Neural cell (in vitro differentiated cells): ENCODE measurements at regions not wholly inside any gene's neighbourhood (a gene's known extent, or its start where the extent isn't known, plus 50 kb on each side); places are given as distances from the start of the nearest gene placed in this dataset.

Source experiments
- POLR2AphosphoS5 ChIP-seq: IDR thresholded peaks from 2 replicates; pipeline ENCODE4 v1.6.1; 2012
- SMC3 ChIP-seq: fragments of 450-650 bp; conservative IDR thresholded peaks from 2 replicates; pipeline ENCODE4 v1.6.1; 2014; ENCODE audit warnings: antibody characterized with exemption, mild to moderate bottlenecking, moderate library complexity; ENCODE audit not compliant: poor library complexity
- TF ChIP-seq, protein P1 (sequence below): fragments of 450-650 bp; IDR thresholded peaks from 2 replicates; pipeline ENCODE4 v1.5.1; 2014; ENCODE audit warnings: antibody characterized with exemption, mild to moderate bottlenecking, moderate library complexity; ENCODE audit not compliant: poor library complexity, severe bottlenecking

DNA sequence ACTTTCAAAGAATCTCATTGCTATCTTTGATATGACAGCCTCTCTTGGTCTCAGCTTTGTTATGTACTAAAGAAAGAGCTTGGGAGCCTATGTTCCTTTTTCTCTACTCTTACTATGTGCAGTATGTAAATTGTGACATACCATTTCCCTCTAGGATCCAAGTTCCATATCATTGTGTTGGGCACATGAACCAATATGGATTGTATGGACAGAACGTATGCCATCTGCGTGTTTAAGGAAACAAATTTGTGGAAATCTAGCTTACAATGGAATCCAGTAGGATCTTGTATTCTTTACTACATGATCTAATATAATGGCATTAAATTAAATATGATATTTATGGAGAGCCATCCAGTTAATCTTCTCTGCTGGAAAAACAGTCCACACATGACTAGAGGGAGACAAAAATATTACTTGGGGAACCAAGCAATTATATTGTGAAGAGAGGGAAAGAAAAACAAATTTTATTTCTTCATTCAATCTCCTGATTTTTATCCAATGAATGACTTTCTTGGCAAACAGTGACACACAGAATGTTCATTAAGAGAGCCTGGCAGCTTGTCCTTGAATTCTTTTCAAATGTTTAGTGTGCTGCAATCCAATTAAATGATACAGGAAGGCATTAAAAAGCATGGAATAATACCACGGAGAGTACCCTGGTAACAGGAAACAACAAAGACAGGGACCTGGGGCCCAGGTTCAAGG lies 106.5 kb upstream of the DAB1 start:
- TF ChIP-seq, protein P1, sequence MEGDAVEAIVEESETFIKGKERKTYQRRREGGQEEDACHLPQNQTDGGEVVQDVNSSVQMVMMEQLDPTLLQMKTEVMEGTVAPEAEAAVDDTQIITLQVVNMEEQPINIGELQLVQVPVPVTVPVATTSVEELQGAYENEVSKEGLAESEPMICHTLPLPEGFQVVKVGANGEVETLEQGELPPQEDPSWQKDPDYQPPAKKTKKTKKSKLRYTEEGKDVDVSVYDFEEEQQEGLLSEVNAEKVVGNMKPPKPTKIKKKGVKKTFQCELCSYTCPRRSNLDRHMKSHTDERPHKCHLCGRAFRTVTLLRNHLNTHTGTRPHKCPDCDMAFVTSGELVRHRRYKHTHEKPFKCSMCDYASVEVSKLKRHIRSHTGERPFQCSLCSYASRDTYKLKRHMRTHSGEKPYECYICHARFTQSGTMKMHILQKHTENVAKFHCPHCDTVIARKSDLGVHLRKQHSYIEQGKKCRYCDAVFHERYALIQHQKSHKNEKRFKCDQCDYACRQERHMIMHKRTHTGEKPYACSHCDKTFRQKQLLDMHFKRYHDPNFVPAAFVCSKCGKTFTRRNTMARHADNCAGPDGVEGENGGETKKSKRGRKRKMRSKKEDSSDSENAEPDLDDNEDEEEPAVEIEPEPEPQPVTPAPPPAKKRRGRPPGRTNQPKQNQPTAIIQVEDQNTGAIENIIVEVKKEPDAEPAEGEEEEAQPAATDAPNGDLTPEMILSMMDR = no peak
- TF ChIP-seq SMC3 (no peak), POLR2AphosphoS5 (no peak)
